Peyer's patch (tissue), 4 donors: ENCODE measurements at regions not wholly inside any gene's neighbourhood (a gene's known extent, or its start where the extent isn't known, plus 50 kb on each side); places are given as distances from the start of the nearest gene placed in this dataset.

Experiments used
- CTCF ChIP-seq, 6 experiments: fragments of 450-650 bp in 4 of 6; fragments of 200-600 bp in 2 of 6; sonication (generic) in 1 of 6; IDR thresholded peaks; one replicate each; pipeline ENCODE4 v1.5.1; 2017 to 2019; ENCODE audit warnings: antibody characterized with exemption in 6 of 6, mild to moderate bottlenecking in 3 of 6, moderate library complexity in 1 of 6
- POLR2A ChIP-seq, 2 donors: fragments of 450-650 bp; IDR thresholded peaks; one replicate each; pipeline ENCODE4 v1.5.1; 2017; ENCODE audit warnings: antibody characterized with exemption in 2 of 2, mild to moderate bottlenecking in 2 of 2, moderate library complexity in 2 of 2

GRCh38 chr10:4344492-4344994, 481.5 kb upstream of the AKR1E2 start:
- TF ChIP-seq CTCF (IDR thresholded peaks at IDR 0.05) (no peak), POLR2A (IDR thresholded peaks at IDR 0.05) (no peak)
